SKM-1 treated with dmso at 0.1 percent for 144 hours (cell line): ENCODE measurements at regions not wholly inside any gene's neighbourhood (a gene's known extent, or its start where the extent isn't known, plus 50 kb on each side); places are given as distances from the start of the nearest gene placed in this dataset.
"Not testable (repeated sequence)": the region's sequence is repeated elsewhere in the genome, so short reads cannot be mapped to it uniquely, and the experiment has no call there.

Source experiments
- DNase-seq: peaks from one replicate; lab custom pipeline; 2025; ENCODE audit not compliant: unreplicated experiment; lab: John Stamatoyannopoulos, UW

GRCh38 chr18:38290229-38290628 lies 724.6 kb upstream of the CELF4 start:
- no peak for DNase-seq

GRCh38 chr18:38284972-38285371 lies 719.4 kb upstream of the CELF4 start:
- DNase-seq = no peak

GRCh38 chr18:38263066-38263465 lies 697.5 kb upstream of the CELF4 start:
- DNase-seq = no peak

- no peak for DNase-seq
These were observed 697.1 kb upstream of the CELF4 start for GRCh38 chr18:38262661-38263060.

- DNase-seq = no peak
These were observed 692.1 kb upstream of the CELF4 start for GRCh38 chr18:38257661-38258060.

GRCh38 chr18:38256366-38256765 lies 690.8 kb upstream of the CELF4 start:
- DNase-seq = no peak

- no peak for DNase-seq
These were observed 685.4 kb upstream of the CELF4 start for GRCh38 chr18:38250971-38251370.

GRCh38 chr18:38244480-38244879 lies 678.9 kb upstream of the CELF4 start:
- DNase-seq = no peak

GRCh38 chr18:38243291-38243690 lies 677.7 kb upstream of the CELF4 start:
- no peak for DNase-seq

- no peak for DNase-seq
These were observed 676.1 kb upstream of the CELF4 start for GRCh38 chr18:38241736-38242135.

- DNase-seq = no peak
These were observed 675.6 kb upstream of the CELF4 start for GRCh38 chr18:38241216-38241615.

- no peak for DNase-seq
These were observed 674.0 kb upstream of the CELF4 start for GRCh38 chr18:38239606-38240005.

GRCh38 chr18:38237796-38238195 lies 672.2 kb upstream of the CELF4 start:
- no peak for DNase-seq

GRCh38 chr18:38221476-38222100 lies 656.0 kb upstream of the CELF4 start:
- DNase-seq = no peak

- DNase-seq = no peak
These were observed 633.4 kb upstream of the CELF4 start for GRCh38 chr18:38198956-38199355.

- DNase-seq = no peak
These were observed 632.9 kb upstream of the CELF4 start for GRCh38 chr18:38198526-38198925.

GRCh38 chr18:38186491-38186890 lies 620.9 kb upstream of the CELF4 start:
- DNase-seq = no peak

GRCh38 chr18:38174594-38174993 lies 609.0 kb upstream of the CELF4 start:
- no peak for DNase-seq

GRCh38 chr18:38174173-38174572 lies 608.6 kb upstream of the CELF4 start:
- no peak for DNase-seq

GRCh38 chr18:38170845-38171244 lies 605.2 kb upstream of the CELF4 start:
- no peak for DNase-seq

GRCh38 chr18:38167623-38168022 lies 602.0 kb upstream of the CELF4 start:
- DNase-seq = no peak

- not testable (repeated sequence) for DNase-seq
These were observed 587.5 kb upstream of the CELF4 start for GRCh38 chr18:38153116-38153515.

- DNase-seq = no peak
These were observed 551.1 kb upstream of the CELF4 start for GRCh38 chr18:38116716-38117115.
